ENCODE measurements at regions not wholly inside any gene's neighbourhood (a gene's known extent, or its start where the extent isn't known, plus 50 kb on each side); places are given as distances from the start of the nearest gene placed in this dataset.

GRCh38 chr4:19167311-19167710 lies 1084.4 kb upstream of the SLIT2 start:
- TF ChIP-seq CTCF (IDR thresholded peaks at IDR 0.05 in 2 of 3, conservative IDR thresholded peaks at IDR 0.05 in 1 of 3; ENCODE audit: control insufficient read depth in 2 of 3, extremely low read depth in 1 of 3, insufficient read depth in 1 of 3, low read depth in 3 of 3, low read length in 3 of 3) (no peak), REST (IDR thresholded peaks at IDR 0.05; ENCODE audit: low read depth, low read length) (no peak), DPF2 (IDR thresholded peaks at IDR 0.05) (no peak), EGR1 (IDR thresholded peaks at IDR 0.05; ENCODE audit: borderline replicate concordance in 1 of 2, low read depth in 2 of 2, low read length in 2 of 2) (no peak), CEBPZ (IDR thresholded peaks at IDR 0.05; ENCODE audit: low read depth, low read length) (no peak), MTA3 (IDR thresholded peaks at IDR 0.05; ENCODE audit: borderline replicate concordance, low read length) (no peak), ZBTB11 (CRISPR knock-in tag; IDR thresholded peaks at IDR 0.05) (no peak), NFIC (IDR thresholded peaks at IDR 0.05; ENCODE audit: low read depth, low read length) (no peak), CHD1 (IDR thresholded peaks at IDR 0.05; ENCODE audit: low read depth, low read length) (no peak), POU2F2 (IDR thresholded peaks at IDR 0.05; ENCODE audit: borderline replicate concordance, low read depth, low read length) (no peak), MXI1 (IDR thresholded peaks at IDR 0.05; ENCODE audit: low read depth, low read length) (no peak), POLR2A (IDR thresholded peaks at IDR 0.05; ENCODE audit: low read depth, low read length) (no peak), ZZZ3 (IDR thresholded peaks at IDR 0.05; ENCODE audit: control insufficient read depth, insufficient read length, low read depth) (no peak)

Measured in GM12878 (cell line).